GM19324 (cell line): ENCODE measurements at regions not wholly inside any gene's neighbourhood (a gene's known extent, or its start where the extent isn't known, plus 50 kb on each side); places are given as distances from the start of the nearest gene placed in this dataset.

Source experiments
- ATAC-seq: cut with Tn5 transposase; IDR thresholded peaks from one replicate; pipeline ENCODE4 v1.9.1; 2021; ENCODE audit warnings: mild to moderate bottlenecking, moderate library complexity; ENCODE audit not compliant: unreplicated experiment, low FRiP score

DNA sequence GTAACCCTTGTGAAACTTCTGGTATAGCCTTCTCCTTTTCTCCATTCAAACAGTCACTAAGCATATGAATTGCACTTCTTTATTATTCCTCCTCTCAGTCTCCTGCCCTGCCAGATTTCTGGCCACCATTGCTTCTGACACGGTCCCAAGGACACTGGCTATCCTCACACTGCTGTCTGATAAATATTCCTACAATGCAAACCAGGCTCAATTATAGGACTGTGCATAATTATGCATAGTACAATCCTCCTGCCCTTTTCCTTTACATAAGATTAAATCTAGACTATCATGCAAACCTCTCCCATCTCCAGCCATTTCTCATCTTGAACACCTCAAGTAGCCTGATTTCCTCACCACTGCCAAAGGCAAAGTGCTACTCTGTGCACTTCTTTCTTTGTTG is 704.3 kb upstream of the ADAMTS5 start:
- no peak for ATAC-seq

DNA sequence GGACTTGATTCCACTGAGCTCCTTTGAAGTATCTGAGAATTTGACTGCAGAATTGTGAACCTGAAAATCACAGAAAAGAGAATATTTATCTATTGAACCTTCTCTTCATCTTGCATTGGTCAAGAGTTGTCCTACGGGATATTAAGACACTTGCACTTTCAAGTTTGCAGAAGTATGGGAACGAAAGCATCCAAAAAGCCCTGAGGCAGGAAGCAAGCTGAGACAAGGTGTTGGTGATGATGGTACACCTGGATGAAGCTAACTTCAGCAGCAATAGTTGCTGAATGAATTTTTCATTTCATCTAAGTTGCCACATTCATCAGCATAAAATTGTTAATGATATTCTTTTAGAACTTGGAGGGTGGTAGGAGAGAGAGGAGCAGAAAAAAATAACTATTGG is 686.6 kb upstream of the ADAMTS5 start:
- ATAC-seq: no peak

DNA sequence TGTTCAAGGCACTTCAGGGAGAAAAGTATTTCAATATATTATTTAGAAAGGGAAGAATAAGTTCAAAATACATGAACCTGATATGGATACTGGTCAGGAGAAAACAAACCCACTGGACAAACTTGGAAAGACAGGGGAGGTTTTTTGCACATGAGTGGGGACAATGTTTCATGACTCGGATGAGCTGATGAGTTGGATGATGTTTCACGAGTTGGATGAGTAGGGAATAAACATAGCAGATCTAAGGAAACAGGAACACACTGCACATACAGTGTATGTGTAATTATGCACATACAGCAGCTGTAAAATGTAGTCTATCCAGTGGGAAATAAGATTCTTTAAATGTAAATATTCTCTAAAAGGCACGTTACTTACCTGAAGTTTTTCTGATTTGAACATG is 682.9 kb upstream of the ADAMTS5 start:
- ATAC-seq: no peak

DNA sequence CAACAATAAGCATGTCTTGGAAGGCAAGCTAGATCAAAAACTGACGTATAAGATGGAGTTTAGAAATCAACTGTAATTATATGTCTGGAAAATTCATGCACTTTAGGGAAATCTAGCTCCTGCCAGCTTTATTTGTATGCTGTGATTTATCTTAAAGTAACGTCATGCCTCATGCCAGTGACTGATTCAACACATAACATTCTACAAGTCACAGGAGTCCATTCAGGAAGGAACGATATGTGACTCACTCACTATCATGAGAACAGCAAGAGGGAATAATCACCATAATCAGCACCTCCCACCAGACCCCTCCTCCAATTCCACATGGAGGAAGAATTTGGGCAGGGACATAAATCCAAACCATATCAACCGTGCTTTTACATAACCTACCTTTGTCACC is 682.4 kb upstream of the ADAMTS5 start:
- no peak for ATAC-seq

DNA sequence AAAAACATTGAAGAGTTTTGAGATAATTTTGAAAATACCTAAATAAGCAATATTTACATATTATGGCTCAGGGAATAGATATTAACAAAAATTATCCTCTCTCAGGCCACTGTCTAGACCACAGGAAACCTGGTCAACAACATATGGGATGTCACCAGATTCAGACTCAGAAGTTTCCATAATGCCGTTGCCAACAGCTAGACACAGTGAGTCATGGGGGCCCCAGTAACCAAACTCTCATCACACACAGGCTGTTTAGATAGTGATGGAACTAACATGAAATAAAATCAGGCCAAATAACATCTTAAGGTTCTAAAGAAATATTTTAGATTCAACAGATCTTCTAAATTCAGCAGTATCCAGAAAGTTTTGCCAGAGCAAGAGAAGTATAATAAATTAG is 681.7 kb upstream of the ADAMTS5 start:
- no peak for ATAC-seq

DNA sequence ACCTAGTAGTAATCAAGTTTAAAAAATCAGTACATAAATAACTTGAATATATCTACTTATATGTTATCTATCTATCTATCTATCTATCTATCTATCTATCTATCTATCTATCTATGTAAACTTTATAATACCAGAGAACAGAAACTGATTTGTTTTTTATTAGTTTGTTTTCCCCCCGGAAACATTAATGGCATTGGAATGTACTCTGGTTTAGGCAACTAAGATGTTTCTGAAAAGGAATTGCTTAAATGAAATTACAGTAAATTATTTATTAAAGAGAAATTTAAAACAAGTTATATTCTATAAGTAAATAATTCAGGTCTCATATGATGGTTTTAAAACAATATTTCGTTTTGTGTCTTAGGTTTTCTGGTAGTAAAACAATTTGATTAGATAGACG is 681.0 kb upstream of the ADAMTS5 start:
- ATAC-seq: no peak

DNA sequence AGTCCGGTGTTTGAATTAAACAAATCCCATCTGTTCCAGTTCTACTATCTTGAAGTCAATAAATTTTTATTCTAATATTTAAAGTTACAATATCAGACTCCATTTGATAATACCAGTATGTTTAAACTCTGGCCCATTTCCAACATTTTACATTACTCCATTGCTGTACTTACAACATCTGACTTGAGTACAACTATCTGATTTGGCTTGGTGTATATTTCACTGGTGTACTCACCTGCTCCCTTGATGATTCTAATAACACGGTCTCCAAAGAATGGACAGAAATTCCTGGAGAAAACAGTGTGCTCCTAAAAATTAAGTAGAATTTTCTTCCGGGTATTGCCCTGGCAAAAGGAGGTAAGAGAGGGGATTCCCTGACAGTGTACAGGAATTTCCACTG is 680.5 kb upstream of the ADAMTS5 start:
- no peak for ATAC-seq

DNA sequence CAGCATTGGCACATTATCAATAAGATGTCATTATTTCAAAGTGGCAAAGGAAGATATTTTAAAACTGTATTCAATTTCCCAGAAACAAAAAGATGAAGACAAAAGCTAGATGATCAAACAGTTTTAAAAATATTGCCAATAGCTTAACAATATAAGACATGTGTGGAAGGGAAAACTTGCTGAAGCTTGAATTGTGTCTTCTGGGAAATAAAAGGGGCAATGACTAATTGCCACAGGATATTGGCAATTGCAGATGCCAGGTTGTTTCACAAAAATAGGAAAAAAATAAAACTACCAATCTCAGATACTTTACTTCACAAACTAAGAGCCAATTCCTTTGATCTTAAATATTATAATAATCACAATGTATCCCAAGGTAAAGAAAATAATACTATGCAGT is 679.8 kb upstream of the ADAMTS5 start:
- ATAC-seq: no peak

DNA sequence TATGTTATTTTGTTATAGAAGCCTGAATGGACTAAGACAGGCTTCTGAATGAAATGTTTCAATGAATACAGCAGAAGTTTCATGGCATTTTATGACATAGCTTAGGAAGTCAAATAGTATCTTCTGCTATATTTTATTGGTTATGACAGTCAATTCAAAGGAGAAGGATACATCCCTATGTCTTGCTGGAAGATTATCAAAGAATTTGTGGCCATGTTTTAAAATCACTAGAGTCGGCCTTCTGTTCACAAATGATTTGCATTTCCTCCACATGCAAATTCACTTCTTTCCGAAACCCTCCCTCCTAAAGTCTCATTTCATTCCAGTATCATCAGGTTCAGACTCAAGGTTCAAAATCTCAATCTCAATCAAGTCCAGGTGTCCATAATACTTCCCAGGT is 679.2 kb upstream of the ADAMTS5 start:
- no peak for ATAC-seq

DNA sequence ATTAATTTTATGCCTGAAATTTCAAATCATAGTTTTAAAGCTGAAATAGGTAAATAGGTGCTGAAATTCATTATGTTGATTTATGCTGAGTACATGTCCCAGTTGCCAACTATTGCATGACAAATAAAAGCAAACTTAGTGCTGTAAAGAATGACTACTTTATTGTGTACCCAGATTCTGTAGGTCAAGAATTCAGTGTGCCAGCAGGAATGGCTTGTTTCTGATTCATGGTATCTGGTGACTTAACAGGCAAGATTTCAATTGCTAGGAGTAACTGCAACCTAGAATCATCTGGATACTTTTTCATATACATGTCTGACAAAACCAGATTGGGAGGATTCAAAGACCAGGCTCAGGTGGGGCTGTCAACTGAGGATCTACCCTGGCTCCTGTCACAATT is 678.4 kb upstream of the ADAMTS5 start:
- ATAC-seq: no peak

DNA sequence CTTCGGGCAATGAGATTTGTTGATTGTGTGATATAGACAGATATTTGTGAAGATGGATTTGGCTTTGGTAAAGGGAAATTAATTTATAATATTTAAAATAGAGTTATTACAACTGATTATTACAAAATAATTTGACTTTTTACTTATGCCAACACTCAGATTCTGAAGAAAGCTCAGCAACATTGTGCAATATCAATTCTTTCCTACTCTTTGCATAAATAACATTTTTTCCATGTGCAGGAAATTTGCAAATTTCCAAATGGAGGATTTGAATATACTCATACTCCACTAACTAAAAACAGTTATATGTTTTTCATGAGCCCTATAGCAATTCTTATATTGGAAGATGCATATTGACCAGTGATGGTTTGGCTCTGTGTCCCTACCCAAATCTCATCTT is 676.4 kb upstream of the ADAMTS5 start:
- no peak for ATAC-seq

DNA sequence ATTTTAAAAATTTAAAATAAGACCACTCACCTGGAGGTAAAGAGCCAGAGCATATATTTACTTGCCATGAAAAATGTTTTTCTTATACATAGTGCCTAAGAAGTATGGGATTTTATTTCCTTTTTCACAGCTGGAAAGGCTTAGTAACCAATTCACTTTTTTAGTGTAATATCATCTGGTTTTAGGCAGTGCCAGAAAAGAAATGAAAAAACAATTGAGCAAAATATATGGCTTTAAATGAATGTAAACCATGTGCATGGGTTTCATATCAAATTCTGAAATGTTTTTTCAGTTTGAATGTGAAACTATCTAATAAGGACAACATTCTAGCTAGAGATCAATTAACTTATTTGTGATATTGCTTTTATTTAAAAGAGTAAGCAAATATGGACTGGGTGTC is 672.4 kb upstream of the ADAMTS5 start:
- ATAC-seq: no peak

DNA sequence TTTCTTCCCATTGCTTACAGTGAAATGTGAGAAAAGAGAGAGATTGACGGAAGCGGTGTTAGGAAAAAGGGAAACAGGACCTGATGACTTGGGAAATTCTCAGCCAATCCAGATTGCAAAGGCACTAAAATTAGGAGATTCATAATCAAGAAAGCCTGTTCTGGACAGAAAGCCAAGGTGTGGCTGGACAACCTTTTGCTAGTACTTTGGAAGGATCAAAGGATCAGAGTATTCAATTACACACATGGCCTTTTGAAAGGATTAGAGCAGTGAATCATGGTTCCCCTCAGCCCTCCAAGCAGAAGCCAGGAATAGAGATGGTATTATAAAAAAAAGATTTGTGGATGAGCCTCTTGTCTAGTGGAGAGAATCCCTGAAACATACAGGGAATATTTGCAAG is 669.8 kb upstream of the ADAMTS5 start:
- no peak for ATAC-seq

DNA sequence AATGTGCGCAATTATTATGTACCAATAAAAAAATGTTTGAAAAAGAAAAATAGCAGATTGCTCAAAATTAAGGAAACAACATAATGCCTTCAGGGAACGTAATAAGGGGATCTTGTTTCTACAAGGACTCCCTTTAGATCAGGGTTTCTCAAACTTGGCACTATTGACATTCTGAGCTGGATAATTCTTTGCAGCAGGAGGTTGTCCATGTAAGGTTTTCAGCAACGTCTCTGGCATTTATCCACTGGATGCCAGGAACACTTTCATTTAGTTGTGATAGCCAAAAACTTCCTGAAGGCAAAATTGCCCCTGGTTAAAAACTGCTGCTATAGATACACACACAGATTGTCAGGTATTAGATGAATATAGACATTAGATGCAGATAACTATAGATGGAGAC is 666.7 kb upstream of the ADAMTS5 start:
- no peak for ATAC-seq

DNA sequence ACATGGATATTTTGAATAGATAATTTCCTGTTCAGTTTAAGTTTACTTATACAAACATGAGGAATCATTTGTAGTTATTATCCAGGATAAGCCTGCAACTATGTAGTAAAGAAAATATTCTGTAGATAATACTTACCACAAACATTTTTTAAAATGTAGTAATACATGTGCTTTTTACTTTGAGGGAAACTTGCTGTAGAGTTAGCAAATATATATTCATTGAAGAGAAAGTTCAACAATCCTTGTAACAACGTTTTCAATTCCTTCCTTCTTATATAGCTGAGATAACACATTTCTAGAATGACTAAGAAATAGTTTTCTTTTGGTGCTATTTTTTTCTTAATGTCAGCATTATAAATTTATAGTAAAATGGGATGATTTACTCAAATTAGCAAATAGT is 664.6 kb upstream of the ADAMTS5 start:
- no peak for ATAC-seq

DNA sequence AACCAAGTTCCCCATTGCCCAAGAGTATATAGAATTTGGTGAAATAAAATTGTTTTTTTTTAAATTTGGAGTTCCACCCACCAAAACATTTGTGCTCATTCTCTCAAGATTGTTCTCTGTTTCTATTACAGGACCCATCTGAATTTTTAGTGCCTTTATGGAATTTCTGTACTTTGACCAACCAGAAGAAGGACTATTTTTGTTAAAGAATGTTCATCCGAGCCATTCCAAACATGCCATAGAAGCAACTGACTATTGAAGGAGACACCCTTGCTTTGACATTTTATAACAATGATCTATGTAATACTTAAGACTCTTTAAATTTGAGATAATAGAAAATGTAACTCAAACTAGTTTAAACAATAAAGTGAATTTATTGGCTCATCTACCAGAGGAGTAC is 655.7 kb upstream of the ADAMTS5 start:
- ATAC-seq: no peak

DNA sequence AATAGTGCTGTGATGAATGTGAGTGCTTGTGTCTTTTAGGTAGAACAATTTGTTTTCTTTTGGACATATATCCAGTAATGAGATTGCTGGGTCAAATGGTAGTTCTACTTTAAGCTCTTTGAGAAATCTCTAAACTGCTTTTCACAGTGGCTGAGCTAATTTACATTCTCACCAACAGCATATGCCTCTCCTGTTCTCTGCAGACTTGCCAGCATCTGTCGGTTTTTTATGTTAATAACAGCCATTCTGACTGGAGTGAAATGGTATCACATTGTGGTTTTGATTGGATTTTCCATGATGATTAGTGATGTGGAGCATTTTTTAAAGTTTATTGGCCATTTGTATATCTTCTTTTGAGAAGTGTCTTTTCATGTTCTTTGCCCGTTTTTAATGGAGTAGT is 647.3 kb upstream of the ADAMTS5 start:
- ATAC-seq: no peak

DNA sequence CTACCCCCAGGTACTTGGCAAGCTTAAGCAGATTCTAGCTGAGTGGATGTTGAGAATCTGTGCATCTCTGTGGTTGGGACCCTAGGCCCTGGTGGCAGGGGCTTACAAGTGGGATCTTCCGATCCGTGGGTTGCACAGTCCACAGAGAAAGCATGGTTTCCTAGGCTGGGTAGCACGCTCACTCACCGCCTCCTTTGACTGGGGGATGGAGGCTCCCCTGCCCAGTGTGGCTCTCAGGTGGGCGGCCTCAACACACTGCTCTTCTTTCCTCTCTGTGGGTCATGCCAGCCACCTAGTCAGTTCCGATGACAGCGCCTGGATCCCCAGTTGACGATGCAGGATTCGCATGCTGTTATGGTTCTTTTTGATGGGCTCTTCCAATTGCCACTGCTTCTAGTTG is 639.5 kb upstream of the ADAMTS5 start:
- no peak for ATAC-seq

DNA sequence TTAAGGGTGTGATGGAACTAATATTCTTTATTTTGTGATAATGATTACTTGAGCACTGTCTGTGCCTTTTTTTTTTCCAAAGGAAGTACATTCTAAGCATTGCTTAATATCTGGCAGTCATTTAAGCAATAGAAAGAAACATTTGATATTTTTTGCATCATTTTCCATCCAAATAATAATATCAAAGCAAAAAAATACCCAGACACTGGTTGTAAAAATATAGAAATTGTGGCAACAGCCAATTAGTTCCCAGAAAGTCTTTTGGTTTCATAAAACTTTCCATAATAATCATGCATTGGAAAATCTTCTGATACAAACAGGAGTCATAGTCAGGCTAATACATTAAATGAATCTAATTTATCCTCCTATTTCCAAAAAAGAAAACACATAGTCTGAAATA is 629.3 kb upstream of the ADAMTS5 start:
- no peak for ATAC-seq

DNA sequence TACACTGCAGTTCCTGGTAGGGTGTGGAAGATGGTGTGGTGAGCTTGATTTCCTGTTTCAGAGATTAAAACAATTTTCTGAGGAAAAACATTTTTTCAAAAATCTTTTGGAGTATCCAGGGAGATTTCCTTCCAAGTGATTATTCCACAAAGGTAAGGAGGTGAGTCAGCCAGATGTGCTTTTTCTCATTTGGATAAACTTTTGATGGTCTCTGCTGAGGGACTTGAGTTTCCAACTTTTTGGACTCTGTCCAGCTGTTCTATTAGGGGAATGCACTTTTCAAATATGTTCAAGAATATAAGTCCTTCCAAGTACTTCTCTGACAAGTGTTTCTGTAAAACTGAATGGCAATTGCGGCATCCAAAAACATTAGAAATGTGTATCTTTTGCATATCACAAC is 628.8 kb upstream of the ADAMTS5 start:
- no peak for ATAC-seq

DNA sequence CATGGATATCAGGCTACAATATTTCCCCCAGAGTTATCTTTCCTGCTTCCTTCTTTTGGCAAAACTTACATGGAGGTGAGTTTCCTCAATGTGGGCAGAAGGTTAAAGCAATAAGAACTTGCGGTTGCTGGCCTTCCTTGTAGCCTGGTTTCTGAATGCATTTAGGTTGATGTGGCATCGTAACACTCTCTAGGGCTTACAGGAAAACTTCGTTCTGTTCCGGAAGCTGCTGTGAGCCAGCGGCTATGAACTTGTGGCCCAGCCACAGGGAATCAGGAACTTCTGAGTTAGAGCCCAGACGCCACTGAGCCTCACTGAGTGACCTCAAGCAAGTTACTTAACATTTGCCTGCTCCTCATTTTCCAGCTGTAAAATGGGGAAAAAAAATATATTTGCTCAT is 623.4 kb upstream of the ADAMTS5 start:
- no peak for ATAC-seq

DNA sequence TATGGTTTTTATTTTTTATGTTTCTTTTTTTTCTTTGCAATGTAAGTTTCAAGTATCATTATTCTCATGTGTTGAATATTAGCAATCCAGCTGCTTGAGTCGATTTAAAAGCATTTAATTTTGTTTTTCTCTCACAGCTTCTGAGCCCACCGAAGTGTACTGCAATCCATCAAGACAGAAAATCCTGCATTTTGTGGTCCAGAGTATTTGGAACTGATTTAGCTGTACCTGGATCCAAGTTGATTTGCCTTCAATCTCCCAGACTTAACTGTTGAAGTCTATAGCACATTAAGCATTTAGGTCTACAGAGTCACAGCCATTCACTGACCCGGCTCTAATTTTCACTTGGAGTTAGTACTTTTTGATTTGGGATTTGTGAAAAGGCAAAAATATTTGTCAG is 622.9 kb upstream of the ADAMTS5 start:
- ATAC-seq: no peak

DNA sequence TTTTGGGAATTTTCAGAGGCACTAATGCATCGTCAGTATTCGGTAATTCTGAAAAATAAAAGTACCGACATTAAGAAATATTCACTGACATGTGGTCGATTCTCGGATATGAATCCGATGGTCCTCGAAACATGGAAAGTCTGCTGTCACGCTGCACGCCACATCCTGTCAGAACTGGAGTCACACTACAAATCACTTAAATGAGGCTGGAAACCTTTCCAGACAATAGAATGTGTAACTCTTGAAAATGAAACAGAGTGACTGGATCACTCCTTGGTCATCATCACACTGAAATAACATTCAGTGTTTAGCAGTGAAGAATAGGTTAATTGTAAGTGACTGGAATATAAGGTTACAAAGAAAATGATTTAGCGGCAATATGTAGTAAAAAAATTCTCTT is 620.1 kb upstream of the ADAMTS5 start:
- no peak for ATAC-seq

DNA sequence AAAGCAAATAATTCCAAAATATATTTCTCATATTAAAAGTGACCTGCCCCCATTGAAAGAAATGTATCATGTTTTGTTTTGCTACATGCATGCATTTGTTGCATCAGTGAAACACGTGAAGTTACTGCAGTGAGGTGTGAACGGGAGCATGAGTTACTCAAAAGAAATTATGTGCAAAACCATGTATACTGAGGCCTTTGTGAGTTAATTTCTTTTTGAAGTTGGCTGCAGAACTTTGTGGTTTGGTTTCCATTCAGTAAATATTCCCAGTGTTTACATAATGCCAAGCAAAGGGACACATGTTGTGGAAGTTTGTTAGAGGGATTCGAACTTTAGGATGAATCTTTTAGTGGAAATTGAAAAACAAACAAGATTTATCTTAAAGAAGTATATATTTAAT is 619.4 kb upstream of the ADAMTS5 start:
- ATAC-seq: no peak
